IPS-15b (cell line): ENCODE measurements at regions not wholly inside any gene's neighbourhood (a gene's known extent, or its start where the extent isn't known, plus 50 kb on each side); places are given as distances from the start of the nearest gene placed in this dataset.

ENCODE experiments used
- H3K27me3 ChIP-seq: one replicate; pipeline ENCODE4 v1.6.1; 2013; ENCODE audit warnings: low read length; ENCODE audit not compliant: control insufficient read depth, insufficient read depth
- H3K36me3 ChIP-seq: one replicate; pipeline ENCODE4 v1.6.1; 2013; ENCODE audit warnings: low read length; ENCODE audit not compliant: control insufficient read depth, insufficient read depth
- H3K4me1 ChIP-seq: one replicate; pipeline ENCODE4 v1.6.1; 2013; ENCODE audit warnings: mild to moderate bottlenecking, low read length; ENCODE audit not compliant: control insufficient read depth, insufficient read depth
- H3K4me3 ChIP-seq: one replicate; pipeline ENCODE4 v1.5.1; 2013; ENCODE audit warnings: low read depth, low read length
- H3K9ac ChIP-seq: one replicate; pipeline ENCODE4 v1.6.1; 2013; ENCODE audit warnings: low read depth, mild to moderate bottlenecking, low read length
- H3K9me3 ChIP-seq: one replicate; pipeline ENCODE4 v1.6.1; 2013; ENCODE audit warnings: mild to moderate bottlenecking, low read length; ENCODE audit not compliant: control insufficient read depth, insufficient read depth

DNA sequence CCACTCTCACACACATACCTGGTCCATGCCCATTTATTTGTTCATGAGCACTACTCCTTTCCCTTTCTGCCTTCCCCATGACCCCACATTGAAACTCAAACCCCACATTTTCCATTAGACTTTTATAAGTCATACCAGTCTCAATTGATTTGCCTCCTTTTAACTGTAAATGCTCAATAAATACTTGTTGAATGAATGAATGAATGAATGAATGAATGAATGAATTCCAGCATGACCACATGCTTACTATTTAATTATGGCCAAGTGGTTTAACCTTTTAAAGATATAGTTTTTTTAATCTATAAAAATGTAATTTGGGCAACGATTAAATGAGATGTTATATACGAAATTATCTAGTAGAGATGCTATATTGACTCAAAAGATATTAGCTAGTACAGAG, 54.1 kb upstream of the GRAMD2B start:
- H3K9ac ChIP-seq = no peak overlapping the region
- no peaks in the 10 kb centered on the region for H3K27me3 ChIP-seq
- no peaks in the 10 kb centered on the region for H3K36me3 ChIP-seq

DNA sequence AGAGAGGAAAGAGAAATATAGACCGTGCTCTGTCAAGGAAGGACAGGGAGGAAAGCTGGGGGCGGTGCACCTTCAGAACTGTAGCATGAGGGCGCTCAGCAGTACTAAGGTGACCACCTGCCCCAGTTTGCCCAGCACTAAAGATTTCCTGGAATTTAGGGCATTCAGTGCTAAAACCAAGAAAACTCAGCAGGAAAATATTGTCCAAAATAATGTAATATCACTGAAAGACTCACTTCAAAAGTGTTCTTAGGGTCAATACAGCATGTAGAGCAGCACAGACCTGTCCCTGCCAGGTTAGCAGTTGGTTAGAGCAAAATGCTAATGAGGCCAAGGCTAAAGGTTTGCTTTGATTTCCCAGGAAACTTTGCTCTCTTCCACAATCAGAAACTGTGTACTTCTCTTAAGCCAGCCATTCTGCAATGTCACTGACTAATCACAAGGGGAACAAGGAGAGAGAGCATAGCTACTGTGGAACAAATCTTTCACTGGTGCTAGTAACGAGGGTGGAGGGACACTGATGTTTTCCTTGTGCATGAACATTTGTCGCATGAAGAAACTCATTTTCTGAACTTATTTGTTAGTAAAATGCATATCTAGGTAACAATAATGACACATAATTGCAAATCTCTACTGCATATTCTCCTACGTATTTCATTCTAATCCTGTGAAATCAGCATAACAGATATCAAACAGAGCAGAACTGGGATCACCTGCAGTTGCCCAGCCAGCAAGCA, 53.0 kb upstream of the GRAMD2B start:
- Histone ChIP-seq H3K36me3 (no peaks in the 10 kb centered on the region), H3K4me1 (peaks cover 42% of the 10 kb centered on the region), H3K4me3 (no peak overlapping the region), H3K9ac (no peak overlapping the region), H3K9me3 (no peaks in the 10 kb centered on the region), H3K27me3 (no peaks in the 10 kb centered on the region)

More for the DNA sequence above, 54.1 kb upstream of the GRAMD2B start:
- Histone ChIP-seq H3K9me3 (no peaks in the 10 kb centered on the region), H3K4me1 (peaks cover 42% of the 10 kb centered on the region), H3K4me3 (no peak overlapping the region)

- Histone ChIP-seq H3K27me3 (no peaks in the 10 kb centered on the region), H3K36me3 (no peaks in the 10 kb centered on the region), H3K4me1 (peaks cover 42% of the 10 kb centered on the region), H3K4me3 (no peak overlapping the region), H3K9ac (no peak overlapping the region), H3K9me3 (no peaks in the 10 kb centered on the region)
These were observed 52.2 kb upstream of the GRAMD2B start for GRCh38 chr5:126370796-126371718.

DNA sequence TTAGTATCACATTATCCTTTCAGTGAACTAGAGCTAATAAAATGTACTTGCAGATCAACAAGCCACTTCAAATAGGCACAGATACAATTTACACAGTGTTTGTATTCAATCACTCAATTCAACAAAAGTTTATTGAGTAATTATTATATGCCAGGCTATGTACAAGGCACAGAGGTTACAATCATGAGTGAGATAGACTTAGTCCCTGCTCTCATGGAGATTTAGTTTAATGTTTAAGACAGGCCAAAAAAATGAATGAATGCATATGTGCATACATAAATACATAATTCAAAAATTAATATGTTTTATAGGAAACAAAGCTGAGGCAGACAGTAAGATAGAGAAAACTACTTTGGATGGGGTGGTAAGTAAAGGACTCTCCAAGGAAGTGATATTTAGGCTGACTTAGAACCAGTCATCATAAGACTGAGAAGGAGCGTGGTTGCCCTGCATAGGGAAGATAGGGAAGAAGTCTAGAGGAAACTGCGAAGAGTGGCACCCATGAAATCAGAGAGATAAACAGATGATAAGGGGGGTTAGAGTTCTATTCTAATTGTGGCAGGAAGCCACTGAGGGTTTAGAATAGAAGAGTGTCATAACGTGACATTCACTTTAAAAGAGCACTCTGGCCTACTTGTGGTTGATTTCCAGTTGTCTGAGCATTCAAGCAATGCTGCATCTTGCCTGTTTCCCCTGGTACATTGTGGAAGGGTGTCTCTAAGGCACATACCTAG, 49.7 kb upstream of the GRAMD2B start:
- H3K9me3 ChIP-seq = no peaks in the 10 kb centered on the region
- no peaks in the 10 kb centered on the region for H3K27me3 ChIP-seq
- H3K4me1 ChIP-seq = peaks cover 36% of the 10 kb centered on the region
- no peaks in the 10 kb centered on the region for H3K36me3 ChIP-seq
- no peak overlapping the region for H3K9ac ChIP-seq
- no peak overlapping the region for H3K4me3 ChIP-seq
